Fibroblast of the aortic adventitia (primary cell): ENCODE measurements at regions not wholly inside any gene's neighbourhood (a gene's known extent, or its start where the extent isn't known, plus 50 kb on each side); places are given as distances from the start of the nearest gene placed in this dataset. TPM values are rescaled to one million over a fixed set of nuclear protein-coding genes. Genes with fewer than 3 reads are reported as not detected.

Source experiments
- DNase-seq: peaks from one replicate; pipeline ENCODE4 v3.0.0-alpha.2; 2010; ENCODE audit warnings: low read depth
- H3K4me3 ChIP-seq: 2 replicates; pipeline ENCODE4 v1.5.1; 2011; ENCODE audit warnings: low read depth, mild to moderate bottlenecking, control low read depth, low read length, moderate library complexity
- CTCF ChIP-seq: IDR thresholded peaks from 2 replicates; pipeline ENCODE4 v1.5.1; 2011; ENCODE audit warnings: mild to moderate bottlenecking, low read length, control low read depth, inconsistent platforms; ENCODE audit not compliant: insufficient read depth
- small RNA-seq: library from RNA; depleted of rRNA; stranded (forward); fragments of <200 nt; gene quantifications from one replicate; pipeline ENCODE3, GENCODE V24; 2012

- TF ChIP-seq CTCF, result no peak
- DNase-seq, result no peak
Observed at GRCh38 chrX:140933874-140934655, 68.3 kb upstream of the SPANXB1 start.

DNA sequence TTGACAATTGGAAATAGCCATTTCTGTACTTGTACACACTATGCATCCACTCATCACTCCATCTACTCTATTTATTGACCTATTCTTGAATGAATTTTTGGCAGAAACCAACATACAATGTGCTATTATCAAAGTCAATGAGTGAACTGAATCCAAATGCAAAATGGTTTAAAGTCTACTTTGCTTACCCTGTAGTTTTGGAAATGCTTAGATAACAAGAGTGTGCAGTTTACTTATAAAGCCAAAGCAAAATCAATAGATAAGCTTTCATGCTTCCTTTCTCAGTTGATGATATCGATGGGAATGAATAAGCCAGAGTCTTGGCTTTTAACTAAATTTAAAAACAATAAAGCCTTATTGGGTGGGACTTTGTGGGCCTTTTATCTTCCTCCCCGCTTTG, 58.9 kb upstream of the SPANXB1 start:
- no peak for TF ChIP-seq CTCF
- DNase-seq, result no peak
- no peak overlapping the region for H3K4me3 ChIP-seq

More at GRCh38 chrX:140933874-140934655, 68.3 kb upstream of the SPANXB1 start:
- no peak overlapping the region for H3K4me3 ChIP-seq

DNA sequence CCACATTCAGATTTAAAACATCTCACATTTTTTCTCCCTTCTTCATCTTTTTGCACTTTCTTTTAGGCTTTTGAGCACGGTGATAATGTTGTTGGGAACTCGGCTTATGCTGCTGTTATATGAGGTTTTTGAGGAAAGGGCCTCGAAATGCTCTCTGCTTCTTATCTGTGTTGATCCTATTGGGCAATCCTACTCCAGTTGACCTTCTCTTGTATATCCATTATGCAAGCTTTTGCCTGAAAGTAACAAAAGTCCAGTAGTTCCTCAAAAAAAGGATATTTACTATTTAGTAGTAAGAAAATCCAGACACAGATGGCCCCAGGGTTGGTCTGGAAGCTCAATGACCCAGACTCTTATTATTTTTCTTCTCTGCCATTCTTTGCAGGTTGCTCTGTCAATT, 57.7 kb upstream of the SPANXB1 start:
- no peak for DNase-seq
- no peak for TF ChIP-seq CTCF
- no peak overlapping the region for H3K4me3 ChIP-seq

DNA sequence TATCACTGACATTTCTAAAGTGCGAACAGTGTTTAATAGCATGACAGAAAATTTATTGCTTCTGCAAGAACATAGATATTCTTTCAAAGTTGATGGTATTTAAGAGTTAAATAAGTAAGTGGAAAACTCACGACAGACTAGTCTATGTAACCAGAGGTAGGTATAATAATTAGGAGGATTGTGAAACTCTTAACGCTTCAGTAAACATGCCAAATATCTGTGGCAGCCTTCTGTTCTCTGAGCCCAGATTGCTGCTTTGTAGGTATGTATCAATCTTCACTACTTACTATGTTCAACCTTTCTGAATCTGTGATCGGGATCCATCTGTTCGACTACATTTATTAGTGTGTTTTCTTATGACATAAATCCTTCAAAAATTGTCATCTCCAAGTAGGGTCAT, 53.6 kb upstream of the SPANXB1 start:
- DNase-seq, result no peak
- no peak for TF ChIP-seq CTCF
- no peak overlapping the region for H3K4me3 ChIP-seq

DNA sequence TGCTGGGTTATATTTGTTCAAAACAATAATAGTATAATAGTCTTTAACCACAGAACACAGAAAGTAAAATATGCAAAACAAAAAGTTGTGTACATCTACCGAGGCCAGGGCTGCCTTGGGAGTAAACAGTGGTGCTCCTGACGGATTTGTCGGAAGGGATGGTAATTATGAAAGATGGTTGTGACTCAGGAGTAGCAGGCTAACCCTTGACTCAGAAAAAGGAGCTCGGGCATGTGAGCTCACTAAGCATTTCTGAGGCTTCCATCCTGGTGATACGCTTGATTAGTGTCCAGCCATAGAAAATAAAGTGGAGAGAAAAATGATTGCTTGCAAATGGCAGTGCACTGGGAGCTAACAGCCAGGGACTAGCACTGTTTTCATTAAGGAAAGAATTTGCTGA, 53.2 kb upstream of the SPANXB1 start:
- no peak for DNase-seq
- no peak overlapping the region for H3K4me3 ChIP-seq
- TF ChIP-seq CTCF, result no peak

Small RNA genes in the stretch of these regions (small RNA-seq; reads per million reads assigned to genes)
- gene MIR320D2, result not detected
